ENCODE measurements at regions not wholly inside any gene's neighbourhood (a gene's known extent, or its start where the extent isn't known, plus 50 kb on each side); places are given as distances from the start of the nearest gene placed in this dataset.

DNA sequence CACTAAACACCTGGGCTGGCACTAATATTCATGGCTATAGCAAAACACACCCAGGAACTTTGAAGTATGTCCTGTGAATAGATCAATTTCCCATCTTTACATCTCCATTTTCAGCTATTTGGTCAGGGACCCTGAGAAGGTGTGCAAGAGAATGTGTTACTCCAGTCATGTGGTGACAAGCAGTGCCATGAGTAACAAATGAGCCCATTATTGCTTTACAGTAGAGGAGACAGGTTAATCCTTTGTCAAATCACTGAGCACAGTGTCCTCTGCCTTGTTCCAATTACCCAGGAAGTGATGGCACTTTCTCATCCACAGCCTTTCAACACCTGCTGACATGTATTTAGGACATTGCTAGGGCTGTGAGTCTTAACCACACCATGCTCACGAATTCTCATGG is 664.8 kb upstream of the API5 start:
- no peak for TF ChIP-seq POLR2A (IDR thresholded peaks at IDR 0.05)
- no peak for TF ChIP-seq CTCF (IDR thresholded peaks at IDR 0.05)
